ENCODE measurements at regions not wholly inside any gene's neighbourhood (a gene's known extent, or its start where the extent isn't known, plus 50 kb on each side); places are given as distances from the start of the nearest gene placed in this dataset.

DNA sequence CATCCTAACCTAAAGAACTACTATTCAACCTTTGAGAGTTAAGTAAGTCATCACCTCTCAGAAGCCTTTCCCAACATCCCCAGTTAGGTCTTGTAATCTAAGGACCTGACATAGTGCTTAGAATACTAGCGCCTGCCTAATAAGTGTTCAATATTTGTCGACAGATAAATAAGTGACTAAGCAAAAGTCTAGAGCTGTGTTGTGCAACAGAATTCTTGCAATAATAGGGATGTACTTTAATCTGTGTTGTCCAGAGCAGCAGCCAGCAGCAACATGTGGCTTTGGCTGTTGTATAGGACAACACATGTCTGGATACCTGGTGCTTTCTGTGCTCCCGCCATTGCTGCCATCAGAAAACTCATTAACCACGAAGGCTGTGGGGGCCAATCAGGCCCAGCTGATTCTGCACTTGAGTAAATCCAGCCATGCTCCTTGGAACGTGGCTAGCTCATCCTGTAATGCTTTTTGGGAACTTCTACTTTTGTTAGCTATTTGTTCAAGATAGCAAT, 66.8 kb upstream of the NTM start:
- Histone ChIP-seq H2AFZ (ENCODE audit: low read length) (no peak overlapping the region), H3K9ac (ENCODE audit: extremely low read depth, insufficient read length, low read length) (no peak overlapping the region), H2BK15ac (ENCODE audit: low read depth, low read length) (no peak overlapping the region), H4K91ac (ENCODE audit: insufficient read length, low read depth, low read length) (no peak overlapping the region), H3K14ac (ENCODE audit: insufficient read depth, low read length) (no peak overlapping the region), H2BK12ac (ENCODE audit: insufficient read length, low read depth, low read length) (no peak overlapping the region), H4K8ac (replicated peaks; ENCODE audit: insufficient read length, low read depth, low read length) (no peak overlapping the region), H3K79me2 (ENCODE audit: insufficient read depth, low read length) (no peaks in the 10 kb centered on the region; the same call in 1 of the 2 replicates), H3K27me3 (ENCODE audit: insufficient read depth, low read length) (no peaks in the 10 kb centered on the region), H3K9me3 (ENCODE audit: control insufficient read depth, low read depth, low read length) (no peaks in the 10 kb centered on the region), H3K4ac (ENCODE audit: low read depth, low read length) (no peak overlapping the region), H2BK120ac (ENCODE audit: low read depth, low read length, poor library complexity, severe bottlenecking) (no peak overlapping the region), H3K23ac (ENCODE audit: insufficient read length, low read depth, low read length) (no peak overlapping the region), H2BK5ac (ENCODE audit: insufficient read length, low read length) (no peak overlapping the region), H3K18ac (ENCODE audit: insufficient read length, low read depth, low read length) (no peak overlapping the region), H3K27ac (ENCODE audit: insufficient read length, low read depth, low read length) (no peak overlapping the region), H3K23me2 (ENCODE audit: insufficient read length, low read depth, low read length, poor library complexity, severe bottlenecking) (no peaks in the 10 kb centered on the region), H3T11ph (ENCODE audit: low read length) (no peak overlapping the region), H4K5ac (ENCODE audit: insufficient read length, low read depth, low read length) (no peak overlapping the region), H3K4me1 (ENCODE audit: insufficient read depth, low read length) (0 out of 2 replicates have a peak, but pooled peaks cover 4% of the 10 kb centered on the region), H3K4me2 (ENCODE audit: insufficient read depth, insufficient read length, low read length) (no peak overlapping the region), H3K79me1 (ENCODE audit: insufficient read depth, low read depth, low read length, poor library complexity, severe bottlenecking) (no peaks in the 10 kb centered on the region), H4K20me1 (ENCODE audit: control insufficient read depth, insufficient read depth, insufficient read length) (no peaks in the 10 kb centered on the region), H3K56ac (ENCODE audit: insufficient read length, low read depth, low read length) (no peak overlapping the region), H2BK20ac (ENCODE audit: low read depth, low read length, poor library complexity, severe bottlenecking) (no peak overlapping the region), H2AK5ac (ENCODE audit: insufficient read length, low read length) (no peak overlapping the region)
- TF ChIP-seq, protein P1, sequence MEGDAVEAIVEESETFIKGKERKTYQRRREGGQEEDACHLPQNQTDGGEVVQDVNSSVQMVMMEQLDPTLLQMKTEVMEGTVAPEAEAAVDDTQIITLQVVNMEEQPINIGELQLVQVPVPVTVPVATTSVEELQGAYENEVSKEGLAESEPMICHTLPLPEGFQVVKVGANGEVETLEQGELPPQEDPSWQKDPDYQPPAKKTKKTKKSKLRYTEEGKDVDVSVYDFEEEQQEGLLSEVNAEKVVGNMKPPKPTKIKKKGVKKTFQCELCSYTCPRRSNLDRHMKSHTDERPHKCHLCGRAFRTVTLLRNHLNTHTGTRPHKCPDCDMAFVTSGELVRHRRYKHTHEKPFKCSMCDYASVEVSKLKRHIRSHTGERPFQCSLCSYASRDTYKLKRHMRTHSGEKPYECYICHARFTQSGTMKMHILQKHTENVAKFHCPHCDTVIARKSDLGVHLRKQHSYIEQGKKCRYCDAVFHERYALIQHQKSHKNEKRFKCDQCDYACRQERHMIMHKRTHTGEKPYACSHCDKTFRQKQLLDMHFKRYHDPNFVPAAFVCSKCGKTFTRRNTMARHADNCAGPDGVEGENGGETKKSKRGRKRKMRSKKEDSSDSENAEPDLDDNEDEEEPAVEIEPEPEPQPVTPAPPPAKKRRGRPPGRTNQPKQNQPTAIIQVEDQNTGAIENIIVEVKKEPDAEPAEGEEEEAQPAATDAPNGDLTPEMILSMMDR (conservative IDR thresholded peaks at IDR 0.05), result no peak
- no peak for DNase-seq
- no CpG with 5 or more reads among the region's 5 CpGs for WGBS (ENCODE audit: extremely low coverage, insufficient read length, low lambda C conversion rate)
- H3K27me3 Mint-ChIP-seq (ENCODE audit: low read depth), result no peaks in the 10 kb centered on the region
- no peaks in the 10 kb centered on the region for H3K9me3 Mint-ChIP-seq
- H3K4me3 Mint-ChIP-seq, result no peak overlapping the region
- no peak overlapping the region for H3K27ac Mint-ChIP-seq
- H3K4me1 Mint-ChIP-seq, result peaks cover 2 to 5% of the 10 kb centered on the region in 2 experiments
- peaks cover 13 to 19% (median 19%) of the 10 kb centered on the region in 3 experiments for H3K36me3 Mint-ChIP-seq (ENCODE audit: insufficient read depth in 1 of 3, low read depth in 3 of 3)

Measured in H9 (cell line).